MCF 10A (cell line): ENCODE measurements at regions not wholly inside any gene's neighbourhood (a gene's known extent, or its start where the extent isn't known, plus 50 kb on each side); places are given as distances from the start of the nearest gene placed in this dataset.

Source experiments
- BruUV-seq: library from RNA; stranded (reverse); fragments of 400-500 nt; replicated peaks from 2 replicates; lab custom pipeline; 2021; lab: Mats Ljungman, UMichigan
- CTCF ChIA-PET: fragments of 300-600 bp; sonication (Branson Sonifier 250); formaldehyde crosslinking; extraction: SDS; loops from one replicate; lab custom pipeline; 2021; ENCODE audit warnings: antibody characterized with exemption, inconsistent platforms; lab: Yijun Ruan, JAX
- POLR2A ChIA-PET: fragments of 300-600, 350-650 bp; sonication (Branson Sonifier 250); formaldehyde crosslinking; extraction: SDS; loops from one replicate; lab custom pipeline; 2020; ENCODE audit warnings: antibody characterized with exemption, inconsistent platforms; lab: Yijun Ruan, JAX
- DNase-seq: peaks from one replicate; pipeline ENCODE4 v3.0.0-alpha.2; 2018; ENCODE audit not compliant: unreplicated experiment
- H3K27ac Mint-ChIP-seq: one replicate; pipeline ENCODE4 v1.8.0; 2022; ENCODE audit warnings: mild to moderate bottlenecking, low read depth, mixed read lengths; ENCODE audit not compliant: unreplicated experiment
- H3K27me3 Mint-ChIP-seq: one replicate; pipeline ENCODE4 v1.8.0; 2022; ENCODE audit warnings: mixed read lengths; ENCODE audit not compliant: insufficient read depth, unreplicated experiment
- H3K36me3 Mint-ChIP-seq: one replicate; pipeline ENCODE4 v1.8.0; 2022; ENCODE audit warnings: mild to moderate bottlenecking, moderate library complexity, mixed read lengths; ENCODE audit not compliant: insufficient read depth, unreplicated experiment
- H3K4me1 Mint-ChIP-seq: one replicate; pipeline ENCODE4 v1.8.0; 2022; ENCODE audit warnings: mixed read lengths; ENCODE audit not compliant: insufficient read depth, unreplicated experiment
- H3K4me3 Mint-ChIP-seq: one replicate; pipeline ENCODE4 v1.8.0; 2022; ENCODE audit warnings: mild to moderate bottlenecking, moderate library complexity, mixed read lengths; ENCODE audit not compliant: unreplicated experiment
- H3K9me3 Mint-ChIP-seq: one replicate; pipeline ENCODE4 v1.8.0; 2022; ENCODE audit warnings: mixed read lengths; ENCODE audit not compliant: unreplicated experiment
- intact Hi-C: fragments of 100-400 bp; cut with micrococcal nuclease; formaldehyde crosslinking; loops from 2 replicates; pipeline ENCODE4 v1.14.1; 2022
- TF ChIP-seq, protein P1 (sequence below): fragments of 200-600 bp; IDR thresholded peaks from one replicate; pipeline ENCODE4 v1.8.0; 2022; ENCODE audit warnings: antibody characterized with exemption, mild to moderate bottlenecking; ENCODE audit not compliant: unreplicated experiment

GRCh38 chr7:9242636-9243035, 809.2 kb downstream of the NXPH1 start:
- no peak for DNase-seq
- intact Hi-C loops, result no loop called here
- Mint-ChIP-seq H3K4me1 (no peaks in the 10 kb centered on the region), H3K4me3 (no peak overlapping the region), H3K9me3 (no peaks in the 10 kb centered on the region), H3K27me3 (peaks cover 32% of the 10 kb centered on the region), H3K27ac (no peak overlapping the region), H3K36me3 (no peaks in the 10 kb centered on the region)
- POLR2A ChIA-PET, result interaction anchor here (0.6 kb wide), 1 partner anchor 162 kb away, joined by 4 read pairs; no protein-coding TSS in a partner anchor
- CTCF ChIA-PET, result no interaction called here
- TF ChIP-seq, protein P1, sequence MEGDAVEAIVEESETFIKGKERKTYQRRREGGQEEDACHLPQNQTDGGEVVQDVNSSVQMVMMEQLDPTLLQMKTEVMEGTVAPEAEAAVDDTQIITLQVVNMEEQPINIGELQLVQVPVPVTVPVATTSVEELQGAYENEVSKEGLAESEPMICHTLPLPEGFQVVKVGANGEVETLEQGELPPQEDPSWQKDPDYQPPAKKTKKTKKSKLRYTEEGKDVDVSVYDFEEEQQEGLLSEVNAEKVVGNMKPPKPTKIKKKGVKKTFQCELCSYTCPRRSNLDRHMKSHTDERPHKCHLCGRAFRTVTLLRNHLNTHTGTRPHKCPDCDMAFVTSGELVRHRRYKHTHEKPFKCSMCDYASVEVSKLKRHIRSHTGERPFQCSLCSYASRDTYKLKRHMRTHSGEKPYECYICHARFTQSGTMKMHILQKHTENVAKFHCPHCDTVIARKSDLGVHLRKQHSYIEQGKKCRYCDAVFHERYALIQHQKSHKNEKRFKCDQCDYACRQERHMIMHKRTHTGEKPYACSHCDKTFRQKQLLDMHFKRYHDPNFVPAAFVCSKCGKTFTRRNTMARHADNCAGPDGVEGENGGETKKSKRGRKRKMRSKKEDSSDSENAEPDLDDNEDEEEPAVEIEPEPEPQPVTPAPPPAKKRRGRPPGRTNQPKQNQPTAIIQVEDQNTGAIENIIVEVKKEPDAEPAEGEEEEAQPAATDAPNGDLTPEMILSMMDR, result no peak
- BruUV-seq, result no TSS peak

- no peak overlapping the region for H3K4me3 Mint-ChIP-seq
- DNase-seq, result no peak
- CTCF ChIA-PET, result interaction anchor here (0.7 kb wide), 1 partner anchor 27 kb away, joined by 3 read pairs; no protein-coding TSS in a partner anchor
Observed at GRCh38 chr7:9250876-9251275, 817.5 kb downstream of the NXPH1 start.

GRCh38 chr7:9264395-9264794, 831.0 kb downstream of the NXPH1 start:
- DNase-seq, result peak; percentile 11
- H3K9me3 Mint-ChIP-seq, result peaks cover 6% of the 10 kb centered on the region
- no TSS peak for BruUV-seq
- H3K36me3 Mint-ChIP-seq, result no peaks in the 10 kb centered on the region
- POLR2A ChIA-PET, result no interaction called here
- H3K4me1 Mint-ChIP-seq, result no peaks in the 10 kb centered on the region
- intact Hi-C loops, result no loop called here
- CTCF ChIA-PET, result no interaction called here
- no peaks in the 10 kb centered on the region for H3K27me3 Mint-ChIP-seq
- H3K27ac Mint-ChIP-seq, result no peak overlapping the region
- TF ChIP-seq, protein P1, result no peak
- no peak overlapping the region for H3K4me3 Mint-ChIP-seq

More at GRCh38 chr7:9250876-9251275, 817.5 kb downstream of the NXPH1 start:
- Mint-ChIP-seq H3K4me1 (no peaks in the 10 kb centered on the region), H3K9me3 (no peaks in the 10 kb centered on the region), H3K36me3 (no peaks in the 10 kb centered on the region), H3K27ac (no peak overlapping the region), H3K27me3 (peaks cover 39% of the 10 kb centered on the region)
- BruUV-seq, result no TSS peak
- intact Hi-C loops, result no loop called here
- POLR2A ChIA-PET, result no interaction called here
- TF ChIP-seq, protein P1, result no peak

- H3K4me1 Mint-ChIP-seq, result no peaks in the 10 kb centered on the region
- no peaks in the 10 kb centered on the region for H3K36me3 Mint-ChIP-seq
- BruUV-seq, result no TSS peak
- no peak overlapping the region for H3K27ac Mint-ChIP-seq
- POLR2A ChIA-PET, result no interaction called here
- no peaks in the 10 kb centered on the region for H3K27me3 Mint-ChIP-seq
- H3K4me3 Mint-ChIP-seq, result no peak overlapping the region
- CTCF ChIA-PET, result no interaction called here
- intact Hi-C loops, result no loop called here
- TF ChIP-seq, protein P1, result no peak
- no peak for DNase-seq
- no peaks in the 10 kb centered on the region for H3K9me3 Mint-ChIP-seq
Observed at GRCh38 chr7:9280088-9280487, 846.7 kb downstream of the NXPH1 start.
